A549 (cell line): ENCODE measurements at regions not wholly inside any gene's neighbourhood (a gene's known extent, or its start where the extent isn't known, plus 50 kb on each side); places are given as distances from the start of the nearest gene placed in this dataset.

Experiments used
- JUNB ChIP-seq: fragments of >200 bp; sonication (Bioruptor Twin); formaldehyde crosslinking; IDR thresholded peaks from 2 replicates; pipeline ENCODE4 v1.6.1; 2016
- MAFK ChIP-seq: fragments of 450-650 bp; IDR thresholded peaks from 2 replicates; pipeline ENCODE4 v1.6.1; 2014; ENCODE audit not compliant: partially characterized antibody
- RFX5 ChIP-seq: fragments of 450-650 bp; IDR thresholded peaks from 2 replicates; pipeline ENCODE4 v1.7.1; 2014; ENCODE audit warnings: antibody characterized with exemption, mild to moderate bottlenecking, moderate library complexity
- RNF2 ChIP-seq: fragments of 200-600 bp; sonication (generic); IDR thresholded peaks from 2 replicates; pipeline ENCODE4 v1.6.1; 2016; ENCODE audit warnings: low read depth, mild to moderate bottlenecking, antibody characterized with exemption, moderate library complexity, borderline replicate concordance
- TF ChIP-seq, protein P1 (sequence below): fragments of 250-450 bp; sonication (Bioruptor Pico); IDR thresholded peaks from 2 replicates; pipeline ENCODE4 v1.5.0; 2021; ENCODE audit warnings: mild to moderate bottlenecking, moderate library complexity, borderline replicate concordance
- TF ChIP-seq, protein P2 (sequence below): IDR thresholded peaks from 2 replicates; pipeline ENCODE4 v1.6.1; 2012
- TF ChIP-seq, protein P3 (sequence below): fragments of >200 bp; sonication (Bioruptor Twin); formaldehyde crosslinking; IDR thresholded peaks from 3 replicates; pipeline ENCODE4 v1.5.1; 2016

DNA sequence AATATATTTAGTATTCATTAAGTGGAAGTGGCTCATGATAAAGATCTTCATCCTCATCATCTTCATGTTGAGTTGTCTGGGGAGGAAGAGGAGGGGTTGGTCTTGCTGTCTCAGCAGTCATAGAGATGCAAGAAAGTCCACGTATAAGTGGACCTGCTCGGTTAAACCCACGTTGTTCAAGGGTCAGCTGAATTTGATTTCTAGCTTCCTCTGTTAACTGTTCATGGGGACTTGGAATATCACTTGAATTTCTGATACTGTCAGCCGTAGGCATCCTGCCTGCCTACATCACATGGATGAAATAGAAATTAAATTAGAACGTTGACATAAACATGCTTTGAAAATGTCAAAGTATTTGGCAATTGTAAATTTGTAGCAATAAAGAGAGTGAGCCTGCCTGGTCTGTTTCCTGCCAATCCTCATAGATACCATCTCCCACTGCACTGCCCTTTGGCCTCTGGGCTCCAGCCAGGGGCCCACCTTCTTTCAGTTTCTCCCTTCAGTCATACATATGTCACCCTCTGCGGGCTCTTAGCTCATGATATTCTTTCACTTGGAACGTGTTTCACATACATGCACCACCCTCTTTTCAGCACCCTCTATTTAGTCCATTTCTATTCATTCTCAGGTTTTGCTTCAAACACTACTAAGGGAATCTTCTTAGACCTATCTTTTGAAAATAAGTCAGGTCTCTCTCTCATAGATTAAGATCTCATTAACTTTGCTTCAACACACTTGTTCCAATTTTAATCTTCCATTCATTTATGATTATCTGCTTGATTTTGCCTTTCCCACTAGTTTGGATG, 376.3 kb downstream of the IPMK start:
- TF ChIP-seq, protein P1, sequence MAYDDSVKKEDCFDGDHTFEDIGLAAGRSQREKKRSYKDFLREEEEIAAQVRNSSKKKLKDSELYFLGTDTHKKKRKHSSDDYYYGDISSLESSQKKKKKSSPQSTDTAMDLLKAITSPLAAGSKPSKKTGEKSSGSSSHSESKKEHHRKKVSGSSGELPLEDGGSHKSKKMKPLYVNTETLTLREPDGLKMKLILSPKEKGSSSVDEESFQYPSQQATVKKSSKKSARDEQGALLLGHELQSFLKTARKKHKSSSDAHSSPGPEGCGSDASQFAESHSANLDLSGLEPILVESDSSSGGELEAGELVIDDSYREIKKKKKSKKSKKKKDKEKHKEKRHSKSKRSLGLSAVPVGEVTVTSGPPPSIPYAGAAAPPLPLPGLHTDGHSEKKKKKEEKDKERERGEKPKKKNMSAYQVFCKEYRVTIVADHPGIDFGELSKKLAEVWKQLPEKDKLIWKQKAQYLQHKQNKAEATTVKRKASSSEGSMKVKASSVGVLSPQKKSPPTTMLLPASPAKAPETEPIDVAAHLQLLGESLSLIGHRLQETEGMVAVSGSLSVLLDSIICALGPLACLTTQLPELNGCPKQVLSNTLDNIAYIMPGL (CRISPR knock-in tag): no peak
- TF ChIP-seq, protein P2, sequence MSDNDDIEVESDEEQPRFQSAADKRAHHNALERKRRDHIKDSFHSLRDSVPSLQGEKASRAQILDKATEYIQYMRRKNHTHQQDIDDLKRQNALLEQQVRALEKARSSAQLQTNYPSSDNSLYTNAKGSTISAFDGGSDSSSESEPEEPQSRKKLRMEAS: no peak
- no peak for TF ChIP-seq RNF2
- TF ChIP-seq, protein P3, sequence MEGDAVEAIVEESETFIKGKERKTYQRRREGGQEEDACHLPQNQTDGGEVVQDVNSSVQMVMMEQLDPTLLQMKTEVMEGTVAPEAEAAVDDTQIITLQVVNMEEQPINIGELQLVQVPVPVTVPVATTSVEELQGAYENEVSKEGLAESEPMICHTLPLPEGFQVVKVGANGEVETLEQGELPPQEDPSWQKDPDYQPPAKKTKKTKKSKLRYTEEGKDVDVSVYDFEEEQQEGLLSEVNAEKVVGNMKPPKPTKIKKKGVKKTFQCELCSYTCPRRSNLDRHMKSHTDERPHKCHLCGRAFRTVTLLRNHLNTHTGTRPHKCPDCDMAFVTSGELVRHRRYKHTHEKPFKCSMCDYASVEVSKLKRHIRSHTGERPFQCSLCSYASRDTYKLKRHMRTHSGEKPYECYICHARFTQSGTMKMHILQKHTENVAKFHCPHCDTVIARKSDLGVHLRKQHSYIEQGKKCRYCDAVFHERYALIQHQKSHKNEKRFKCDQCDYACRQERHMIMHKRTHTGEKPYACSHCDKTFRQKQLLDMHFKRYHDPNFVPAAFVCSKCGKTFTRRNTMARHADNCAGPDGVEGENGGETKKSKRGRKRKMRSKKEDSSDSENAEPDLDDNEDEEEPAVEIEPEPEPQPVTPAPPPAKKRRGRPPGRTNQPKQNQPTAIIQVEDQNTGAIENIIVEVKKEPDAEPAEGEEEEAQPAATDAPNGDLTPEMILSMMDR: no peak
- TF ChIP-seq RFX5: no peak
- no peak for TF ChIP-seq MAFK
- TF ChIP-seq JUNB: no peak
